ENCODE measurements at regions not wholly inside any gene's neighbourhood (a gene's known extent, or its start where the extent isn't known, plus 50 kb on each side); places are given as distances from the start of the nearest gene placed in this dataset.

DNA sequence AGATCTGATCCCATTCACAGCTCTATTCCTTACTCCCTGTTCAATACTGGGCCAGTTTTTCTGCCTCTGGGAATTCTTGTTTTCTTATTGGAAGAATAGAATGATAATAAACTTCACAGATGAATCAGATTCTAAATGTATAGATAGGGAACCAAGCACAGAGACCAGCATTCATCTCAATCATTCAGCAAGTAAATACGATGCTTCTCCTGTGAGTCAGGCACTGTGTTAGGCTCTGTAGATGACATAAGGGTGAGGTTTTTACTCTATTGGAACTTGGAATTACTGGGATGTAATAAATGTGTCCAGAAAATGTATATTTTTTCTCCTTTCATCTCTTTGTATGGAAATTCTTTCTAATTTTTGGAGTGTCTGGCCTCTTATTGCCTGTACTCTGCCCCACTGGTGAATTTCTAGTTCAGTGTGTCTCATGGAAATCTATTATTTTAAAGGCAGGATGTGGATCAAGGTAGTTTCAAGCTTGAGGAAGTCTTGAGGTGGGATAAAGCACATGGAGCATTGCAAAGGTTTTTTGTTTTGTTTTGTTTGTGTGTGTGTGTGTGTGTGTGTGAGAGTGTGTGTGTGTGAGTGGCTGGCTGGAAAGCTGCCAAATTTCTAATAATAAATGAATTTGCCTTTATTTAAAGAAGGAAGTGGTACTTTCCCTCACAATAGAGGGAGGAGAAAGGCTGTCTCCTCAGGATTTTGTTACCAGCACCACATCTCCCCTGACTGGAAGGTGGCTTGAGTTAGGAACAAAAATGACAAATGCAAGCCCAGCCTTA is 117.9 kb upstream of the HS3ST1 start:
- FAIRE-seq, result no peak

DNA sequence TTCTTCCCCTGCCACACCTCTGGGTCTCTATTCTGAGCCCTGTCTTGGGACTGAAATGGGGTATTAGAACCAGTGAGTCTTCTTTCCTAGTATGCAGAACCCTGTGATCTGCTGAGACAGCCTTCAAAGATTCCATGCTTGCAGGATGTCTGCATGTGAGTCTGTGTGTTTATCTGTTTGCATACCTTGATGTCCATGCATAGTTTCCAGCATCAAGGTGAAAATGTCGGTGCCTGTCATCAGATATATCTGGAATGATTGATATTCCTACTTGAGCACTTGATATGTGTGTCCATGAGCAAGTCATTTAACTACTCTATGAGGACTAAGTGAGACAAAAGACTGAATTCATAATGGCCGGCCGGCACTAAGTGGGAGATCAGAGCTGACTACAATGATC is 117.0 kb upstream of the HS3ST1 start:
- FAIRE-seq, result no peak

DNA sequence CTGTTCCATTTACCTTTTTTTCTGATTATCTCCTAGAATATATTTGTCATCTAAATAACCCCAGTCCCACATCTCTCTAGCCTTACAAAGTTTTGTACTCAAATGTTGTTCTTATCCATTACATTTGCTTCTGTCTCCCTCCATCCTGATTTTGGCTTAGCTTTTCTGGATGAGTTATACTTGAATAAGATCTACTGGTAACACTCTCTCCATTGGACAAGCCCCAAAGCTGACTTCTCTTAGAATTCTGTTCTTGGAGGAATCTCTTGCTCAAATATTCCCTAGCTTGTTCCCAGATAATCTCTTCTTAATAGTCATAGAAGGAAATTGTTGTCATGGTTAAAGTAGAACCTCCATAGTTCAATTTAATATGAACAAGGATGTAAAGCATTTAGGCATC is 115.5 kb upstream of the HS3ST1 start:
- no peak for FAIRE-seq

DNA sequence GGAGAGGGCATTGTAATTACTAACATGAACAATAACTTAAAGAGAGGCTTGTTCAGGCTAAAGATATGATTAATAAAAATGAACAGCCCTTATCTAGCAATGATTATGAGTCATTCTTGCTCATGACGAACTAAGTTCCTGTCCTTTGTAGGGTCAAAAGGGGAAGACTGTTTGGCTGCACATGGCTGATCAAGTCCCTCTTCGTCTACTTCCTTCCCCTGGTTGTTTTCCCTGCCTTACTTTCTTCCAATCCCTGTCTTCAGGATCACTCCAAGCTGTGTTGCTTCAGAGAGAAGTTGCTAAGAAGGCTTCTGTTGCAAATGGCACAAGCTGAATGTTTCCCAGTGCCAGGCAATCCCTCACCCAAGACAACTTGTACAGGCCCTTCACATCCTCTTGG is 115.0 kb upstream of the HS3ST1 start:
- no peak for FAIRE-seq

DNA sequence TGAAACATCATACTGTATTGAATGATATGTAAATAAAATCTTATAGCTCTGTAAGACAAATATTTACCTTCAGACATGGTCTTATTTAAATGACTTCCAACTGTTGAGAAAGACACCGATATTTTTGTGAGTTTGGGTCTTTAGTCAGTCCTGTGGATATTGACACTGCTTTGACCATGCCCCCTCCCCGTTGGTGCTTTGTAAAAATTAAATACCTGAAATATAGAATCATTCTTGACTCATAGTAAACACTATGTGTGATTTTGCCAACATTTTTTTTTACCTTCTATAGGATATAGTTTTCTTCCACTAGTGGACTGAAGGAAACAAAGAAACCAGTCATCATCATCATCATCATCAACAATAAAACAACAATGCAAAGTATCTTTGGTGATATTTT is 114.3 kb upstream of the HS3ST1 start:
- FAIRE-seq, result no peak

DNA sequence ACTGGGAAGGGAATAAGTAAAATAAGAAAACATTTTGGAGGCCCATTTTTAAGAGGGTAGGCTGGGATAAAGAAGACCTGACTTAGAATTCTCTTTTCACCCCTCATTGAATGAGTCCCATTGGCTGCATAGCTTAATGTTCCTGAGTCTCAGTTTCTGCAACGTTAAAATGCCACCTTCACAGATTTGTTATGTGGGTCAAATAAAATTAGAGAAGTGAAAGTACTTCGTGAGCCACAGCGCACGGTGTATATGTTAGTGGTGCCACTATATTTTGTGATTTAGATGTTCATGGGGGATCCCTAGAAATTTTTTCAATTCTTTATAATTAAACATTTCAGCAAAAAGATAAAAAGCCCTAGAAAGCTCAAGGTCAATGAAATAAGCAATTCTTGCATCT is 109.2 kb upstream of the HS3ST1 start:
- no peak for FAIRE-seq

DNA sequence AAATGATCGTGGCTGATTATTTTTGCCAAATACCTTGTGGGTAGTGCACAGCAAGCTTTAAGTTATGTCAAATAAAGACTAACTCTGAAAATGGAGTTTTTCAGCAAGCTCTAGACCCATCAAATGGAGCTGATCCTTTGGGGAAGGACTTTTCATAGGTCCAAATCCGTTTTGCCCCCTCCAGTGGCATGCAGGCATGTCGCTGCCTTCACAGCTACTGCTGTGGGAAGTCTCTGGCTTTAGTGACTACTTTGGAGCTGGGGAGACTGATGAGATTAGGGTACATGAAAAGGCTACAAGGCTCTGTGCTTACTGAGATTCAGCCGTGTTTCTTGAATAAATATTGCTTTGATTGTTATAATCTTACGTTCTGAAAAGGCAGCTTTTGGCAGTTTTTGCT is 106.6 kb upstream of the HS3ST1 start:
- no peak for FAIRE-seq

DNA sequence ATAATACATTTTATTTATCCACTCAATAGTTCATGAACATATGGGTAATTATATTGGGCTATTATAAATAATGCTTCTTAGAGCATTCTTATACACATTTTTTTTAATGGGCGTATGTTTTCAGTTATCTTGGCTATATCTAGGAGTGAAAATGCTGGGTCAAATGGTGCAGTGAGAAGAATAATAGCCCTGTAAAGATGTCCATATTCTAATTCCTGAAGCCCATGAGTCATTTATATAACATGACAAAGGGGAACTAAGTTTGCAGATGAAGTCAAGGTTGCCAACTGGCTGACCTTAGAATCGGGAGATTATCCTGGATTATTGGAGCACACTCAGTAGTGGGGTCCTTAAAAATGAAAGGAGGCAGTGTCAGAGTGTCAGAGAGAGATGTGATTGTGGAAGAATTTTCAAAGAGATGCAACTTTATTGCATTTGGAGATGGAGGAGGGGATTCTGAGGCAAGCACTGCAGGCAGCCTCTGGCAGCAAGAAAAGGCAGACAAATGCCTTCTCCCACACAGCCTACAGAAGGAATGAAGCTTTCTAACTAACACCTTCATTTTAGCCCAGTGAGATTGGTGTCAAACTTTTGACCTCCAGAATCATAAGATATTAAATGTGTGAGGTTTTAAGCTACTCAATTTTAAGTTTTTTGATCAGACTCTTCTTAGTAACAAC is 106.1 kb upstream of the HS3ST1 start:
- FAIRE-seq, result no peak

DNA sequence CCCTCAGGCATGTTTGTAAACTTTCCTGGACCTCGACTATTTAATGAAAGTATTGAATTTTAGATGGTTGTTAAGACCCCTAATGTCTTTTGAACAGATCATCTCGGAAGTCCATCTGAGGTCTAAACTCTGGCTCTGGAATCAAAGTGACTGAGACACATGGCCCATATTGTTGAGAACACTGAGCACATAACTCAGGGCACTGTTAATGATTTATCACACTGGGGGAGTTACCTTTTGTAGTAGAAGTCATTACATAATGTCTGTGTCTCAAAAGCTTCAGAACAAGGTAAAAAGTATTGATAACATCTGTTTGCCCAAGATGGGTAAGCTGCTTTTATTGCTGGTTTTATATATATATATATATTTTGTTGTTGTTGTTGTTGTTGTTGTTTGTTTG is 103.4 kb upstream of the HS3ST1 start:
- FAIRE-seq, result no peak

DNA sequence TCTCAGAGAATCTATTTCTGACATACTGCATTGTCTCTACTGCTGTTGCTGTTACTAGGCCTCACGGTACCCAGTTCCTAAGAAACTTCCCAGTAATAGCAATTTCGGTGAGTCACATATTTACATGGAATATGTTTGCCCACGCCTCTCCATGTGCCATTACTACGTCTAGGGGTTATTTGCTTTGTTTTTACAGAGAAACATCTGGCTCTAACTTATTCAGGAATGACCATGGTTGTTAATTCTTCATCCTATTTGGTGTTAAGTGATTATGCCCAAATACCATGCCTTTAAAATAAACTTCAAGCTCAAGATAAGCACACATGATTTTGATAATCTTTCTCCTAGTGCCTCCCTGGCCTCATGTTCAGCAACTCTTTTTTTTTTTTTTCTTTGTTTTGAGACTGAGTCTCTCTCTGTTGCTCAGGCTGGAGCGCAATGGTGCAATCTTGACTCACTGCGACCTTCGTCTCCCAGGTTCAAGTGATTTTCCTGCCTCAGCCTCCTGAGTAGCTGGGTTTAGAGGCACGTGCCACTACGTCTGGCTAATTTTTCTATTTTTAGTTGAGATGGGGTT is 101.0 kb upstream of the HS3ST1 start:
- no peak for FAIRE-seq

DNA sequence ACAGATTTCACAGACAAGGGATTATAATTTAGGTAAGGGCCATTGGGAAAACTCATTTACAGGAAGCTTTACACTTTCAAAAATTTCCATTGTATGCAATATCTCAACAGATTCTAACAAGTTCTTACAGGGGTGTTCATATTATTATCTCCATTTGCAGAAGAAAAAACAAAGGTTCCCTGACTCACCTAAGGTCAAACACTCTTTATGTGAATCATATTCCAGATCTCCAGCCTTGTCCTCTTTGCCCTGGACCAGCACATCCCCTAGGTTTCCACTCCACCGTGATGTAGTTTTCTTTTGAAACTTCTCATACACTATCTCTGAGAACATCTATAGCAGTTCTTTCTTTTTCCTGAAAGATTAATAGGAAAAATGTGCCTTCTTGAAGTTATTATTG is 96.4 kb upstream of the HS3ST1 start:
- no peak for FAIRE-seq

DNA sequence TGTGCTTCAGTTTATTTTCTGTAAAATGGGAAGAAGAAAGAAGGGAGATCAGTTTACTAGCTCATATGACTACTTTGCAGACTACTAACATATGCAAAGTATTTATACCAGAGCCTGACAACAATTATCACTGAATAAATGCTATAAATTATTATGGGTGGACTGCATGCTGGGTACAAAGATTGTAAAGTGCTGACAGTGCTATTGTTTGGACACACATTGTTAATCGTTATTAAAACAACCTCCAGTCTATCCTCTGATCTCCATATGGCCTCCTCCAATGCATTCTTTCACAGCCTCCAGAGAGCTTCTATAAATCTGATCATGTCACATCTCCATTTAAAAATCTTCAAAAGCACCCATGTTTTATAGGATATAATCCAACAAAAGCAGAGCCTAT is 90.1 kb upstream of the HS3ST1 start:
- FAIRE-seq, result no peak

DNA sequence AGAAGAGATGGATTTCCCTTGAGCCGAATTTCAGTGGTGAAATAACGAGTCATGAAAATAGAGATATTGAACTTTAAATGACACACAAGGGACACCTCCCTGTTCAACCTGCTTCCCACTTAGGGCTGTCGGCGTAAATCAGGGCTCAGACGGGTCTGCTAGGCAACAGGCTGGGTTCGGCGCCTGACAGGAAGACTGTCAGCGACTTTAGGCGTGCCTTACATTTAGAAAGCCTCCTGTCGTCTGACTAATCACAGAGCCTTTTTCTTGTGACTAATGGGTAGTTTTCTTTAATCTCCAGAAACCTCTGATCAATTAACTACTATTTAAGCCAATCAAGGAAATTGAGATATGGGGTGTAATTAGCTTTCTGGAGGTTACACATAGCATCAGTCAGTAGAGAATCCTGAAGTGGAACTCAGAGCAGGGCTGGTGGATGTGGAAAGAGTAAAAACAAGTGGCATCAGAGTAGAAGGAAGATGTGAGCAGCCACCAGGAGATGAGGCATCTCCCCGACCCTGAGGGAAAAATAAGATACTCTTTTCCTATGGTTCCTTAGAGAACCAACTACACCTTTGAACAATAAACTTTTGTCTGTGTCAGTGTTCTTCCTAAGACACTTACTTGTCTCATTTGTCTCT is 86.2 kb upstream of the HS3ST1 start:
- no peak for FAIRE-seq

DNA sequence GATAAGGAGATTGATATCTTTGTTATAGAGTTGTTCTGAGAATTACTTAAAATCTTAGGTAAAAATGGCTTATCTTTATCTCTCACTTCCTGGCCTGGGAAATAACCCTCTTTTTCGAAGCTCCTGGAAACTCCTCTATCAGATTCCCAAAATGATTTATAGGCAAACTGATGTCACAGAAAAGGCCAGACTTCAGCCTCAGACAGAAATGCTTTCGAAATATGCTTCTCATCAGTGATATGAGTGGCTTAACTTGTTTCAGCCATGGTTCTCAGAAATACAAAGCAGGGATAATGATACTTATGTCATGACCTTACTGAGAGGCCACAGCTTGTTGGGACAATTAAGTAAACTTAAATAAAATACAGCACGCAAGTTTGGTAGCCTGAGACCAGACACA is 85.3 kb upstream of the HS3ST1 start:
- FAIRE-seq, result no peak

DNA sequence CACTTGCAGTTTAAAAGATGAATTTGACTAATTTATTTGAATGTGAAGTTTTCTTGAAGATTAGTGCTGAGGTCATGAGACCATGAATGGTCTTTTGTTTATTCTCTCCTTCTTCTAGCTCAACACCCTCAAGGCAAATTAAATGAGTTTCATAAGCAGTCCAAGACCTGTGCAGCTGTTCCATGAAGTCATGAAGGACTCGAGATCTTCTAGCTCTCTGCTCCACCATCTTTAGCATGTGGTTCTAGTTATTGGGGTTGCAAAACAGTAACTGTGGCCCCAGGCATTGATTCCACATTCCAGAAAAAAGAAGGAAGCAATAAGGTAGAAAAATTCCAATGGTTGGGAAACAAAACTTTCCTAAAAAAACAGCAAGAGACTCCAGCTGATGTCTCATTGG is 84.2 kb upstream of the HS3ST1 start:
- no peak for FAIRE-seq

DNA sequence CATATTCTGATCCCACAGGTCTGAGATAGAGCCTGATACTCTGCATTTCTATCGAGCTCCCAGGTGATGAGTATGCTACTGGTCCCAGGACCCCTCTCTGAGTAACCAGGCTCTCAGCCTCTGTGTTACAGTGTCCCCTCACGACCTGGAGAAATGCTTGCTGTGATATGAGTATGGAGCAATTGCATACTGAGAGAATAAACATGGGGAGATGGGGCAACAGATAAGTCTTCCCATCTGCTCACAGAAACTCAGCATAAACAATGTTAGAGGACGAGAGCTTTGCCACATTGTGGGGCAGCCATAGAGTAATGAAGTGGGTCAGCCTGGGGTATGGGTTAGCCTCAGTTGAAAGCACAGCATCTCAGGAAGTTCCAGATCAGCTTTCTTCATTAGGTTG is 82.6 kb upstream of the HS3ST1 start:
- no peak for FAIRE-seq

DNA sequence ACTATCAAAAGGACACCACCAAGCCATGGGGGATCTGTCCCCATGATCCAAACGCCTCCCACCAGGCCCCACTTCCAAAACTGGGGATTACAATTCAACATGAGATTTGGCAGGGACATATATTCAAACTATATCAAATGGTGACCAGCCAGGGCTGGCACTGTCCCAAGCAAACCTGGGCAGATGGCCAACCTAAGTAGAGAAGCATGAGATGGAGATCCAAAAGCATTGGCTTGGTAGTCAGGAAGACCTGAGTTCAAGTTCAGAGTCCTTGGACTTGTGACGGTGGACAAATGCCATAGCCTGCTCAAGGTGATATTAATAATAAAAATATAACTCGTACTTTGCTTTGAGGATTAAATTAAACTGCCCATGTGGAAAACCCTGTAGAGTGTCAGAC is 79.2 kb upstream of the HS3ST1 start:
- FAIRE-seq, result no peak

DNA sequence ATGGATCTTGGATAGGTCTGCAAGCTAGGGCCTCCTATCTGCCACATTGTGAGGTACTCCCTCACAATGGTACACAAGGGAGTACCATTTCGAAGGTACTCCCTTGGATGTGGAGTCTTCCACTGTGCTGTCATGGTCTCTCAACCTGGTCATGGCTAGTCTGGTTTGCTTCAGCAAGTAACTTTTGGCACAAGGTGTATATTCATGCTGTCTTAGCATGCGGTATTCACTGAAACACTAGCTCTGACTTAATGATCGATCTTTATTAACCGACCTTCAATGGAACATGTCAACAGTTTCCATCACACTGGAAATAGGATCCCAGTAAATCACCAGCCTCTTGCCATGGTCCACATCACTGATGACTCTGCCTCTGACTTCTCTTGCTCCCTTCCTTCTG is 77.5 kb upstream of the HS3ST1 start:
- FAIRE-seq, result no peak

DNA sequence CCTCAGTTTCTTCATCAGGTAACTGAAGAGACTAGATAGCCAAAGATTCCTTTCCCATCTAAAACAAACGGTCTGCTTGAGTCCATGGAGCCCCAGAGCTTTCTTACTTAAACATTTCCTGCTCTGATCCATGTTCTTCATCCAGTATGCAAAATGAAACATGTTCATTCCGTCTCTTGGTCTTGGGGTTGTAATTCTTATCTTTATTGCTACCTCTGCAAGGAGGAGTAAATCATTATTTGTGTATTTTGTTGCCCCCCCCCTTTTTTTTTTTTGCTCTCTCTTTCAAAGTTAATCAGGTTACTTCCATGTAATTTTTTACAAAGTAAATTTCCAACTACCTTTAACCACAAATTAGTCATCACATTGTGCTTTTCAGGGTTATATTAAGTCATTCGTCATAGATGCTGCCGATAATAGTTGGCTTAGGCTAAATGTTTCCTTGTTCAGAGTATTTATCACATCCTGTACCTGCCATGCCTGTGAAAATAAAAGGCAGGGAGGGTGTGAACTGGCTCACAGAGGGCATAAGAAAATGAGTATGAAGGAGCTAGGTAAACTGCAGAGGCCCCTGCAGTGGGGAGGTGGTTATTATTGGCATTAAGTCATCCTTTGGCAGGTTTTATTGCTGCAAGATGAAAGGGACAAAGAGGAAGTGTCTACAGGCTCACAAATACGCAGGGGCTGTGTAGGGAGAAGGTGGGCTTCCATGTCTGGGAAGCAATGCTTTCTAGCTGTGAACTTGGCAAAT is 76.7 kb upstream of the HS3ST1 start:
- FAIRE-seq, result no peak

DNA sequence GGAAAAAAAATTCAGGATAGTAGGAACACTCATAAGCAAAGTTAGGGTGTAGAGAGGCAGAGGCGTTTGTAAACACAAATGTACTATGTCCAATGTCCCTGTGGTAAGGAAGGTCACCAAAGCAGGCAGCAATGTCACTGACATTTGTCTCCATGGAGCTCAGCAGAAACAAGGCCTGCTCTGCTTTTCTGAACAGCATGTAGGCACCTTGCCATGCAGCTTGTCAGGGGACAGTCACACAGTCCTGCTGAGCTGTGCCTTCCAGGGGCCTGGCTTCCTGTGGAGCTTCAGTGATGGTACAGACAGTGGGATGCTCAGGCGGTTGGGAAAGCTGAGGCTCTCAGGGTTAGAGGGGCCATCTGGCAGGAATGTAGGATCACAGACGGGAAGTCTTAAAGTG is 74.5 kb upstream of the HS3ST1 start:
- no peak for FAIRE-seq

DNA sequence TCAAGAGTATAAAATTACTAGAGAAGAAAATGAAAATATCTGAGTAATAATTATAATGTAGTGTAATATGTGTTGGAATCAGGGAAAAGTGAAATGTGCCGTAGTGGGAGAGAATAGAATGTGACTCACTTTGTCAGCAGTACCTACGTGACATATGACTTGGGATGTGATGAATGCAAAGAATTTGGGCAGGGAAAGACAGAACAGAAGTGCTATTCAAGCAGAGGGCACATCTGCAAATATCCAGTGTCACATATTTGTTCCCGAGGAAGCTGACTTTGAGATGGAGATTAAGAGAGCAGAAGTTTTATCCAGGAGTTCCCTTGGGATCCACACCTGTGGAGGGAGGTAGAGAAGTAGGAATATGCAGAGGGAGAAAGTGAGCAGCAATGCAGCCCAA is 69.3 kb upstream of the HS3ST1 start:
- FAIRE-seq, result no peak

DNA sequence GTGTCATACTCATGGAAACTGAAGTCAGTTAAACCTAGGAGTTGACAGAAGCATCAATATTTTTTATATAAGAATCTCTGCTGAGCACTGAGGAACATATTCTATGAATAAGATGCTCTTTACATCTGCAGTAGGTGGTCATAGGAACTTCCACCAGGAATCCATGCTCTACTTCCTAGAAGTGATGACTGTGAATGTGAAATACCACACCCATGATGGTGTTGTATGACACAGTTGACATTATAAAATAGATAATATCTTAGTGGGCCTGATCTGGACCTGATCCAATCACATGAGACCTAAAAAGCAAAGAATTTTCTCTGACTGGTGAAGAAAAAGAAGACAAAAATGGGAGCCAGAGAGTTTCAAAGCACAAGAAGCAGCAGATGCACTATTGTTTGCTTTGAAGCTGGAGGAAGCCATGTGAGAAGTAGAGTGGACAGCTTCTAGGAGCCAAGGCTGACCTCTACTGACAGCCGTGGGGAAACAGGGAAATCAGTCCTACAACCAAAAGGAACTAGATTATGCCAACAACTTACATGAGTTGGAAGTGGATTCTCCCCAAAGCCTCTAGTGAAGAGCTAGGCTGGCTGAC is 68.6 kb upstream of the HS3ST1 start:
- no peak for FAIRE-seq

DNA sequence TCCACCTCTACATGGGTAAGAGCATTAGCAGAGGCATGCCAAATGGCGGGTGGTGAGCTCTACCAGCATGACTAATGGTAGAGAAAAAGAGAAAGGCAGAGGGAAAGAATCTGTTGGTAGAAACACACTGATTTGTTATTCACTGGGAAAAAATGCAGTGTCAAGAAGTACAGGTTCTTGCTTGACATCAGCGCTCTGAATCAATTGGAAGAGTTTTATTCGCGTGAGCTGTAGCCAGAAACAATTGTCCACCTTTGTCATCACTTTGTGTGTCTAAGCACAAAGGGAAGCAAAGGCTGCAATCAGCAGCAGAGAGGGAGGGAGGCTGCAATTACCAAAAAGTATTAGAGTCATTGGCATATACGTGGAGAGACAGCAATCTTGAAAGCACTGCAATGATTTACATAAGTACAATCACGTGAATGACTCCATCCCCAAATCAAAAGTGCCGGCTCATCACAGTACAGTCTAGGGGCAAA is 67.7 kb upstream of the HS3ST1 start:
- no peak for FAIRE-seq

Data from G401.6 (cell line).